H1 (cell line): ENCODE measurements at regions not wholly inside any gene's neighbourhood (a gene's known extent, or its start where the extent isn't known, plus 50 kb on each side); places are given as distances from the start of the nearest gene placed in this dataset.

Source experiments
- BCL11A ChIP-seq, 2 experiments: IDR thresholded peaks; one replicate each; pipeline ENCODE4 v1.6.1; 2011; ENCODE audit warnings: low read depth in 2 of 2, low read length in 2 of 2, mild to moderate bottlenecking in 2 of 2
- CREB1 ChIP-seq: IDR thresholded peaks from 2 replicates; pipeline ENCODE4 v1.6.1; 2012; ENCODE audit warnings: inconsistent platforms
- JUN ChIP-seq: IDR thresholded peaks from 2 replicates; pipeline ENCODE4 v1.6.1; 2011; ENCODE audit warnings: low read depth, mild to moderate bottlenecking, improper control_type of control experiment, low read length
- PHF8 ChIP-seq: fragments of 200-600 bp; sonication (generic); conservative IDR thresholded peaks from 2 replicates; pipeline ENCODE4 v1.7.1; 2012; ENCODE audit warnings: low read depth, mild to moderate bottlenecking, inconsistent platforms, low read length, moderate library complexity
- SIN3A ChIP-seq, 2 experiments: IDR thresholded peaks in 1 of 2; conservative IDR thresholded peaks in 1 of 2; 2 replicates each; pipeline ENCODE4 v1.6.1; 2011 to 2012; ENCODE audit warnings: low read length in 2 of 2, improper control_type of control experiment in 1 of 2, low read depth in 1 of 2, mild to moderate bottlenecking in 1 of 2
- SP4 ChIP-seq: IDR thresholded peaks from 2 replicates; pipeline ENCODE4 v1.6.1; 2012; ENCODE audit warnings: low read length, inconsistent platforms
- TAF1 ChIP-seq: IDR thresholded peaks from 2 replicates; pipeline ENCODE4 v1.6.1; 2011; ENCODE audit warnings: mild to moderate bottlenecking, low read depth, low read length

DNA sequence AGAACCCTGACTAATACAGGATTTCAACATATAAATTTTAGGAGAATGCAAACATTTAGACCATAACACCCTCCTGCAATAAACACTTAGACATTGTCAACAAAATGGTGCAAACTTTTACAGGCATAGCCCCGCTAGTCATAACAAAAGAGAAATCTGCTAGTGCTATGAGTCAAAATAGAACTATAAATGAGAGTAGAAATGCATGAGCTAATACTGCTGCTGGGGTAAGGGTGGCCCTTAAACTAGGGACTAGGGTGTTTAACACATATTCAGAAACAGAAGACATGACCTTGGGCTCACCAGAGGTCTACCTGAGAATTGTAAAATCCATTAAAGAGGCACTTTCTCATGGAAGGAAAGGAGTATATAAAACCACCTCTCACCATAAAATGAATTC is 131.6 kb downstream of the TLR4 start (continued):
- no peak for TF ChIP-seq JUN
- no peak for TF ChIP-seq BCL11A (IDR thresholded peaks at IDR 0.05; ENCODE audit: low read depth in 2 of 2, low read length in 2 of 2)
- no peak for TF ChIP-seq TAF1
- TF ChIP-seq SP4, result no peak
- no peak for TF ChIP-seq PHF8
- no peak for TF ChIP-seq CREB1
- no peak for TF ChIP-seq SIN3A (conservative IDR thresholded peaks at IDR 0.05 in 1 of 2, IDR thresholded peaks at IDR 0.05 in 1 of 2; ENCODE audit: low read depth in 1 of 2, low read length in 2 of 2)
